NOMO-1 treated with DMSO at 0.1 percent for 48 hours (cell line): ENCODE measurements at regions not wholly inside any gene's neighbourhood (a gene's known extent, or its start where the extent isn't known, plus 50 kb on each side); places are given as distances from the start of the nearest gene placed in this dataset.

Experiments used
- DNase-seq: peaks from one replicate; lab custom pipeline; 2025; ENCODE audit not compliant: unreplicated experiment; lab: John Stamatoyannopoulos, UW

DNA sequence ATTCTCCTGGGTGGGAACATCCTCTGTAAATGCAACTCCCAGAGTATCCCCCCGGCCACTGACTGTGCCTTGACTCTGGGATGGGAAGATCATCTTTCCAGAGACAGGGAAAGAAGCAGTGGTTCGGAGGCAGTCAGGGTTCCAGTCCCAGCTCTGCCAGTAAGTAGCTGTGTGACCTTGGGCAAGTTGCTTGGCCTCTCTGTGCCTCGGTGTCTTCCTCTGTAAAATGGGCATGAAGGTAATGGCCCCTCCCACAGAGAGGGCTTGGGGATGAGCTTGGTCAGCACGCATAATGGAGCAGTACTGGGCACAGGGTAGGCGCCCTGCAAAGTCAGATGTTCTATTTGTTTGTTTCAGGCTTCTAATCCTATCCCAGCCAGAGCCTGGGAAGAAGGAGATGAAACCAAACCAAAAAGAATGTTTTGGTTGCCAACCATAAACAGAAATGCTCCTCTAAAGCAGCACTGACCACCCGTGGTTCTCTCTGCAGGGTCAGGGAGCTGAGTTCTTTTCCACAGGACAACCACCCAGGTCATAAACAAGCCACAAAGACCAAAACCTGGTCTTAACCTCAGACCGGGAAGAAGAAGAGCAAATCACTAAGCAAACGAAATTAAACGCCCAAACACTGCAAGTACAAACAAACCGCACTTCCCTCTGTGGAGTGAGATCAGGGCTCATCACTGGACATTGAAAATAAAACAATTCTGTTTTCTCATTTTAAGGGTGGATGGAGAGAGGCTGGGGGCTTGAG lies 381.0 kb upstream of the SULF2 start:
- peak; percentile 34 for DNase-seq

DNA sequence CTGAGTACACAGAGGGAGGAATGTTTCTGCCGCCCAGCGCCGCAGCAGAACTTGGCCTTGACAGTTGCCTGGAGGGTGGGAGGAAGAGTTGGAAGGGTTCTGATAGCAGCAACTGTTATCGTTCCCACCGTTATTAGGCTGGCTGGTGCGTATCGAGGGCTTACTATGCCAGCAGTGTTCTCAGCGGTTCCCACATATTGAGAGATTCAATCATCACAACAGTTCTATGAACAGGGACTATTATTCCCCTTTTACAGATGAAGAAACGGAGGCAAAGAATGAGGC lies 380.1 kb upstream of the SULF2 start:
- no peak for DNase-seq

DNA sequence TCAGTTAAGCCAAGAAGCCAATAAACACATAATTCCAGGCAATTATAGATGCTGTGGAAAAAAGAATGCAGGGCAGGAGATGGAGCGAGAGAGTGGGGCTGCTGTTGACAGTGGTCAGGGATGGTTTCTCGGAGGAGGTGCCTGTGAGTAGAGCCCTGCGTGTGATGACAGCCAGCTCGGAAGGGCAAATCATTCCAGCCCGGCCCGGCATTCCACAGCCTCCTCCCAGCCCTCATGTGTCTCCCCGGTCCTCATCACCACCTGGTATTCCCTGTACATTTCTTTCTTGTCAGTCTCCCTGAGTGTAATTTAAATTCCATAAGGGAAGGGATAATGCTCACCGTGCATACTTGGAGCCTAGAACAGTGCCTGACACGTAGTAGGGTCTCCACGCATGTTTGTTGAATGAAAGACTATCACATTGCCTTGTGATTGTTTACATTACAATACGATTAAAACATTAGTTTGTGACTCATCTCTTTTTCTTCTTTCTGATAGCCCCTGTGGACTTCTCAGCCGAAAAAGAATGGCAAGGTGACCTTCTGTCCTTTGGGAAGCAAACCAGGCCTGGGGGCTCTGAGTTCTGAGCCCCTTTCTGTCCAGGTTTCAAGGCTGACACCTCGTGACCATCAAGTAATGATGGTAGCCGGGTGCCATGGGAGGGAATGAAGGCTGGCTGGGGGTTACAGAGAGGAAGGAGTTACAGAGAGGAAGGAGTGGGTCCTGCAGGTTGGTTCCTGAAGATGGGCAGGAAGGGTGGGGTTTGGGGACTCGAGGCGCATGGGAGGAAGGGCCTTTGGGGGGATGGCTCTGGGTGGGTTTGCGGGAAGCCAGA lies 379.5 kb upstream of the SULF2 start:
- DNase-seq, result no peak

GRCh38 chr20:48164034-48164433 lies 378.8 kb upstream of the SULF2 start:
- no peak for DNase-seq

GRCh38 chr20:48163505-48163904 lies 378.2 kb upstream of the SULF2 start:
- no peak for DNase-seq

GRCh38 chr20:48162621-48163020 lies 377.3 kb upstream of the SULF2 start:
- DNase-seq, result no peak

DNA sequence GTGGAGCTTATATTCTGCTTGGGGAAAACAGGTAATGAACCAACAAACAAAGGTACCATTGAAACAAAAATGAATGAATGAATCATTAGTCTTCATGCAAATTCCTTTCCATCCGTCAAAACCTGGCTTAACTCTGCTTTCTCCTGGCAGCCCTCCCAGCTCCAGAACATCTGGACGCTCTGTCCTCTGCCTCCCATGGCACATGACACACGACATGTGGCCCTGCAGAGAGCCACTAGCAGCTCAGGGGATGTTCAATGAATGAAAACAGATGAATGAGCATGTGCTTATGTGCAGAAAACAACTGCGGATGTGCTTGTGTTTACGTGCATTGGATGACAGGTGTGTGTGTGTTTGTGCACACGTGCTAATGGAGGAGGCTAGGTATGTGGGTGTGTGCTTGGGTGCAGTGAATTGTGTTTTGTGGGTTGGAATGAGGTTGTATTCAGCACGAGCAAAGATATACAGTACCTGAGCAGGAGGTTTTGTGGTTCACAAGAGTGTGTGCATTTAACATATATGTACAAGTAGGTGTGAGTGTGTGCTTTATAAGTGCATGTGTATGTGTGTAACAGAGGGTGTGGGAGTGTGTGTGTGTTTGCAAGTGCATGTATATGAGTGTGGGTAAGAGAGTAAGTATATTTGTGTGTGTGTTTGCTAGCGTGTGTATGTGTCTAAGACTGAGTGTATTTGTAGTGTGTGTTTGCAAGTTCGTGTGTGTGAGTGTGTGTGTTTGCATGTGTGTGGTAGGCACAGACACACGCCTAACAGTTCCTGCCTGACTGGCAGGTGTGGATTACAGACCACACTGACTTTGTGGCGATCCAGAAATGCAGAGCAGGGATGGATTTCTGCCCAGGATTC lies 374.1 kb upstream of the SULF2 start:
- DNase-seq, result no peak

GRCh38 chr20:48158014-48158413 lies 372.7 kb upstream of the SULF2 start:
- no peak for DNase-seq

DNA sequence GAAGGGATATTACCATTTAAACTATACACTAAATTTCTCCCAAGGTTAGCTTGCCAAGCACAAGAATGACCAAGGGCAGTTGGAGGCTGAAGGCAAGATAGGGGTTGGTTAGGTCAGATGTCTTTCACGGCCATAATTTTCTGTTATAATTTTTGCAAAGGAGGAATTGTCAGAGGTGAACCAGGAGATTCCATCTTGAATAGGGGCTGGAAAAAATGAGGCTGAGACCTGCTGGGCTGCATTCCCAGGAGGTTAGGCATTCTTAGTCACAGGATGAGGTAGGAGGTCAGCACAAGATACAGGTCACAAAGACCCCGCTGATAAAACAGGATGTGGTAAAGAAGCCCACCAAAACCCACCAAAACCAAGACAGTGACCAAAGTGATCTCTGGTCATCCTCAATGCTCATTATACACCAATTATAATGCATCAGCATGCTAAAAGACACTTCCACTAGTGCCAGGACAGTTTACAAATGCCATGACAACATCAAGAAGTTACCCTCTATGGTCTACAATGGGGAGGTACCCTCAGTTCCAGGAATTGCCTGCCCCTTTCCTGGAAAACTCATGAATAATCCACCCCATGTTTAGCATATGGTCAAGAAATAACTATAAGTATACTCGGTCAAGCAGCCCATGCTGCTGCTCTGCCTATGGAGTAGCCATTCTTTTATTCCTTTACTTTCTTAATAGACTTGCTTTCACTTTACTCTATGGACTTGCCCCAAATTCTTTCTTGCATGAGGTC lies 371.8 kb upstream of the SULF2 start:
- DNase-seq, result no peak

- no peak for DNase-seq
Observed at GRCh38 chr20:48156521-48156920, 371.2 kb upstream of the SULF2 start.

- DNase-seq, result no peak
Observed at GRCh38 chr20:48155268-48155667, 370.0 kb upstream of the SULF2 start.

DNA sequence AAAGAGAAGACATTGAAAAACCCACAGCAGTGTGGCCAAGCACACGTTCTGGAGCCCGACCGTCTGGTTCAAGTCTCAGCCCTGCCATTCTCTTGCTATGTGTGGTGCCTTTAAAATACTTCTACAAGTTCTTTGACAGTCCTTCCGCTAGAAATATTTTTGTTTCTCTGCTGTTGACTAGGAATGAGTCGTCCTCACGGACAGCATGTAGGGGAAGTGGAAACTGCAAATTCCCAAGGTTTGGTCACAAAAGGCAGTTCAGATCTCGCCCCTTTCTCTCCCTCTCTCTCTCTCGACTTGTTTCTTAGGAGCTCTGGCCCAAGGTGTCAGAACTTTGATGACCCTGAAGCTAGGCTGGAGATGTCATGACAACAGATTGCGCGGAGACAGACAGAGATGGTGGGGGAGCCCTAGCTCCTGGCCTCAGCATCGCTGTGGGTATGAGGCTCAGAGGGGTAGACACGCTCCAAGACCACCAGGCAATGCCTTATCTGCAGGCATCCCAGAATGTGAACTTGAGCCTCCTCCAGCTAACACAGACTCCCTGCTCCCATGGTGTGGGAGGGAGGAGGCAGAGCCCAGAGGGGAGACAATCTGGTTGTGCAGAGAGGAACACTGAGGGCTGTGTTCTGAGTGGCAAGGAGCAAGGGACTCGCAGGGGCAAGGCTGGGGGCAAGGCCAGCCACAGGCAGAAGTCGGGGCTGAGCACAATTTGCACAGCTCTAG lies 368.9 kb upstream of the SULF2 start:
- no peak for DNase-seq

DNA sequence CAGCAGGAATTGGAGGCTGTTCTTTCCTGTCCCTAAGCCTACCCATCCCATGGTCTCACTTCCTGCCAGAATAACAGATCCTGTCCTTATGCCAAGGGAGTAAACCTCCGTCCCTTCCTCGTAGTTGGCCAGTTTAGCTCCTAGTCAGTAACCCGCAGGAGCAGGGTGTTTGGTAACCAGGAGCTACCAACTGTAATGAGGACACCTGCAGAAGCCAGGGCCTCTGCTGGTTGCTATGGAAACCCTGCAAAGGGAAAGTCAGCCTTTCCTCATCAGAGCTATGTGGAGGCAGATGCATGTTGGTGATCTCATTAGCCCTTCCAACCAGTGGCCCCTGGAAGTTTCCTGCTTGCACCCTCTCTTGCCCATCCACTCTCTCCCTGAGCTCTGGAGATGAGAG lies 368.2 kb upstream of the SULF2 start:
- no peak for DNase-seq

DNA sequence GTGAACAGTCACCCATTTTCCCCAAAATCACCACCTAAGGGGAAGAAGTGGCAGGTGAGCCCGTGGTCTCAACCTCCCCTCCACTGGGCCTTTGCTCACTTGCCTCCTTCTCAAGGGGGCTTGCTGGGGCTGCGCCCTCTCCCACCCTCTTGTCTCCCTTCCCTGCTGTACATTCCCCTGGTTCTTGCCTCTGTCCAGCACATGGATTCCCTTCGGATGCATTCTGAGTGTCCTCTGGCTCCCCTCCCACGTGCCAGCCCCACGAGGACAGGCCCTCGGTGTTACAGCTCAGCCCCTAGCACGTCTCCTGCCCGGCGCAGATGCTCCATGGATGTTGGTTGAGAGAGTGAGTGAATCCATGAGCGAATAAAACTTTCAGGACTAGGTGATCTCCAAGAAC lies 367.8 kb upstream of the SULF2 start:
- no peak for DNase-seq

- no peak for DNase-seq
Observed at GRCh38 chr20:48150568-48150967, 365.3 kb upstream of the SULF2 start.

GRCh38 chr20:48149902-48150301 lies 364.6 kb upstream of the SULF2 start:
- DNase-seq, result no peak

GRCh38 chr20:48148916-48149672 lies 363.8 kb upstream of the SULF2 start:
- DNase-seq, result no peak

- DNase-seq, result no peak
Observed at GRCh38 chr20:48148020-48148419, 362.7 kb upstream of the SULF2 start.

DNA sequence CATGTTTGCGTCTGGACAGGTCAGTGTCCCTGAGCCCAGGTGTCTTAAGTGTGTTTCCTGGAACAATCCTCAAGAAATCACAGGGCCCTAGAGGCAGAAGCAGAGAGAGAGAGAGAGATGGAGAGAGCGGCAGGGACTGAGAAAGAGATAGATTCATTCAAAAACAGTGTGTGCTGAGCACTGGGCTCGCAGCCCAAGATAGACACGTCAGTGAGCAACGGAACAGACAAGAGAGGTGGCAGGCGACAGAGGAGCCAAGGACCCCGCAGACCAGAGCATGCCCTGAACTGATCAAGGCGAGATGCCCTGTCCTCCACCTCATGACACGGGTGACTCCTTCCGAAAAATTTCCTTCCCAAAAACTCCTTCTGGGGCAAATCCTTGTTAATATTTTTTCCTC lies 362.0 kb upstream of the SULF2 start:
- DNase-seq, result no peak

DNA sequence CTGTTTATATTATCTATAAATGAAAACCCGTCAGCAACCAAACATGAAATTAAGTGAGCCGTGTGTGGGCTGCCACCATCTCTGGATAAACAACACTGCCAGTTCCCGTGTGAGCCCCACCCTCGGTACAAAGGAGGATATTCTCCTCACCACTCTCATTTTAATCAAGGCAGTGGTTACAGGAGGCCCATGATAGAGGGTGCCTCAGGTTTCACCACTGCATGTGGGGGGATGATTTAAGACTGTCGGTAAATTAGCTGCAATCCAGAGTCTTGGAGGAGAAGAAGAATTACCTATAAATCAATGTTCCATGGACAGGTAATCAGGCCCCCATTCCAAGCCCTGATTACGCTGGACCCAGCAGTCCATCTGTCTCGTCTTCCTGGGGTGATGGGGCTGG lies 361.6 kb upstream of the SULF2 start:
- DNase-seq, result no peak
